ENCODE measurements at regions not wholly inside any gene's neighbourhood (a gene's known extent, or its start where the extent isn't known, plus 50 kb on each side); places are given as distances from the start of the nearest gene placed in this dataset.
"Not testable (repeated sequence)": the region's sequence is repeated elsewhere in the genome, so short reads cannot be mapped to it uniquely, and the experiment has no call there.

- H3K27ac Mint-ChIP-seq; H3K4me3 Mint-ChIP-seq; H3K9me3 Mint-ChIP-seq; H3K27me3 Mint-ChIP-seq (ENCODE audit: low read depth); H3K36me3 Mint-ChIP-seq (ENCODE audit: low read depth); H3K4me1 Mint-ChIP-seq (ENCODE audit: low read depth); DNase-seq (ENCODE audit: low spot score): not testable (repeated sequence)
Observed at GRCh38 chr16:73398604-73399003, 350.7 kb upstream of the ZFHX3 start.

- Mint-ChIP-seq H3K9me3 (no peaks in the 10 kb centered on the region), H3K27me3 (ENCODE audit: low read depth) (no peaks in the 10 kb centered on the region), H3K36me3 (ENCODE audit: low read depth) (no peaks in the 10 kb centered on the region), H3K27ac (no peak overlapping the region), H3K4me3 (no peak overlapping the region), H3K4me1 (ENCODE audit: low read depth) (no peaks in the 10 kb centered on the region)
- DNase-seq (ENCODE audit: low spot score), result no peak
Observed at GRCh38 chr16:73396556-73396955, 348.6 kb upstream of the ZFHX3 start.

GRCh38 chr16:73390936-73391335 lies 343.0 kb upstream of the ZFHX3 start:
- no peaks in the 10 kb centered on the region for H3K9me3 Mint-ChIP-seq
- no peaks in the 10 kb centered on the region for H3K27me3 Mint-ChIP-seq (ENCODE audit: low read depth)
- H3K4me1 Mint-ChIP-seq (ENCODE audit: low read depth), result no peaks in the 10 kb centered on the region
- DNase-seq (ENCODE audit: low spot score), result no peak
- no peak overlapping the region for H3K27ac Mint-ChIP-seq
- H3K36me3 Mint-ChIP-seq (ENCODE audit: low read depth), result no peaks in the 10 kb centered on the region
- no peak overlapping the region for H3K4me3 Mint-ChIP-seq

DNA sequence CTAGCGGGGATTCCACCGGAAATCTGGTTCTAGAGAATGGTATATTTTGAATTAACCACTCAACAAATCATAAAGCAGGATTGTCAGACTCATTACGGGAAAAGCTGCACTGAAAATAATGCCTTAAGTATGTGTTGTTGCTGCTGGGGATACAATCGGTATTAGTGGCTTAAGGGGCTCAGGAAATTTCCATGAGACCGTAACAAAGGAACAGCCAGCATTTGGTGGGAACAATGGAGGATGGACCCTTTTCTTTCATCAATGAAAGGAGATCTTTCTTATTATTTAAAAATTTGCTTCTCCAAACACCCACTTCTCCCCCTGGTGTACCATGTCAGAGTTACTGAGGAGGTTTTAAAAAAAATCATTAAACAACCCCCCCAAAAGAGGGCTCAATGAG lies 342.6 kb upstream of the ZFHX3 start:
- Mint-ChIP-seq H3K4me3 (no peak overlapping the region), H3K4me1 (ENCODE audit: low read depth) (no peaks in the 10 kb centered on the region), H3K27ac (no peak overlapping the region), H3K9me3 (no peaks in the 10 kb centered on the region), H3K36me3 (ENCODE audit: low read depth) (no peaks in the 10 kb centered on the region), H3K27me3 (ENCODE audit: low read depth) (no peaks in the 10 kb centered on the region)
- DNase-seq (ENCODE audit: low spot score), result no peak

DNA sequence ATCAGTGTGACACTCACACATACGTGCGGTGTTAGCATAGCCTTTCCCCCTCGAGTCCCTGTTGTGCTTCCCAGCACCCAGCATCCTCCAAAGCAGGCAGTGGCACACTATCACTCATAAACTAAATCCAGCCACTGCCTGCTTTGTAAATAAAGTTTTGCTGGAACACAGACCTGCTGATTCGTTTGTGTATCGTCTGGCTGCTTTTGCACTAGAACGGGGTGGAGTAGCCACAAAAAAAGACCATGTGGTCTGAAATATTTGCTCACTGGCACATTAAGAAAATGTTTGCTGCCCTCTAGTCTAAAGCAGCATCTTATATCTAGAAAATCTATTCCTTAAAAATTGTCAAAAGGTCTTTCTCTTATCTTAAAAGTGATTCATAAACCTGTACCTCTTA lies 341.2 kb upstream of the ZFHX3 start:
- Mint-ChIP-seq H3K9me3 (no peaks in the 10 kb centered on the region), H3K4me1 (ENCODE audit: low read depth) (no peaks in the 10 kb centered on the region), H3K27me3 (ENCODE audit: low read depth) (no peaks in the 10 kb centered on the region), H3K4me3 (no peak overlapping the region), H3K36me3 (ENCODE audit: low read depth) (no peaks in the 10 kb centered on the region), H3K27ac (no peak overlapping the region)
- DNase-seq (ENCODE audit: low spot score), result no peak

DNA sequence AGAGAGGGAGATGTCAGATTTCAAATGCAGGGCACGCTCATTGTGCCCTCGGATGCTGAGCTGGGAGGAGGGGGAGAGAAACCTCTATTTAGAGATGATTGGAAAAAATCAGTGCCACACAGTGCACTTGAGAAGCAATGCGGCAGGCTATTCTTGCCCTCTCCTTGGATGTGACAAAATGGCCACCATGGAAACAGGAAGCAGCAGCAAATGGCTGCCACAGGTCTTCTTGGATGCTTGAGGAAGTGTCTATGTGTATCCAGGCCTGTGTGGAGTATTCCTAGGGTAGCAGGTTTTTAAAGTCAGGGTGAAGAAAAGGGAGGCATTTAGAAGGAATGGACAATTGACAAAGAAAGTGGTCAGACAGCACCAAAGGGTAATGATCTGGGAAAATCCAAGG lies 340.1 kb upstream of the ZFHX3 start:
- no peak overlapping the region for H3K27ac Mint-ChIP-seq
- no peaks in the 10 kb centered on the region for H3K4me1 Mint-ChIP-seq (ENCODE audit: low read depth)
- H3K27me3 Mint-ChIP-seq (ENCODE audit: low read depth), result no peaks in the 10 kb centered on the region
- no peak for DNase-seq (ENCODE audit: low spot score)
- no peaks in the 10 kb centered on the region for H3K36me3 Mint-ChIP-seq (ENCODE audit: low read depth)
- H3K4me3 Mint-ChIP-seq, result no peak overlapping the region
- no peaks in the 10 kb centered on the region for H3K9me3 Mint-ChIP-seq

DNA sequence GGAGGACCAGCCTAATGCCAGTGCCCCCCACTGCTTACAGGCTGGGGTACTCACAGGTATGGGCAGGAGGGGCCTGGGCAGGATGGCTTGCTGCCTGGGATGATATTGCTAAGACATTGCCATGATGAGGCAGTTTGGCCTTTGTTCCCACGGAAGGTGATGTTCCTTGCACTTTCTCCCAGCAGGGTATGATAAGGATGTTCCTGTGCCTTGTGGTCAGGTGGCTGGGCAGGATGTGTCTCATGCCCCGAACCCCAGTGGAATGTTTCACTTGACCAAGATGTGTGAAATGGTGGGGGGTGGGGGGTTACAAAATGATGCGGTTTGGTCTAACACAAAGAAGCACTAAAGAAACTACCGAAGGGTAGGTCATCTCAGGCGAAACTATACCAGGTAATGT lies 337.8 kb upstream of the ZFHX3 start:
- H3K9me3 Mint-ChIP-seq, result no peaks in the 10 kb centered on the region
- no peak overlapping the region for H3K27ac Mint-ChIP-seq
- H3K4me1 Mint-ChIP-seq (ENCODE audit: low read depth), result no peaks in the 10 kb centered on the region
- DNase-seq (ENCODE audit: low spot score), result no peak
- H3K27me3 Mint-ChIP-seq (ENCODE audit: low read depth), result no peaks in the 10 kb centered on the region
- no peaks in the 10 kb centered on the region for H3K36me3 Mint-ChIP-seq (ENCODE audit: low read depth)
- no peak overlapping the region for H3K4me3 Mint-ChIP-seq

GRCh38 chr16:73384506-73385089 lies 336.7 kb upstream of the ZFHX3 start:
- Mint-ChIP-seq H3K4me3 (no peak overlapping the region), H3K4me1 (ENCODE audit: low read depth) (no peaks in the 10 kb centered on the region), H3K36me3 (ENCODE audit: low read depth) (no peaks in the 10 kb centered on the region), H3K27ac (no peak overlapping the region), H3K9me3 (no peaks in the 10 kb centered on the region), H3K27me3 (ENCODE audit: low read depth) (no peaks in the 10 kb centered on the region)
- DNase-seq (ENCODE audit: low spot score), result no peak

GRCh38 chr16:73383988-73384365 lies 336.0 kb upstream of the ZFHX3 start:
- Mint-ChIP-seq H3K9me3 (no peaks in the 10 kb centered on the region), H3K4me1 (ENCODE audit: low read depth) (no peaks in the 10 kb centered on the region), H3K4me3 (no peak overlapping the region), H3K27me3 (ENCODE audit: low read depth) (no peaks in the 10 kb centered on the region), H3K36me3 (ENCODE audit: low read depth) (no peaks in the 10 kb centered on the region), H3K27ac (no peak overlapping the region)
- no peak for DNase-seq (ENCODE audit: low spot score)

- Mint-ChIP-seq H3K4me3 (no peak overlapping the region), H3K9me3 (no peaks in the 10 kb centered on the region)
- no peak for DNase-seq (ENCODE audit: low spot score)
Observed at GRCh38 chr16:73383195-73383987, 335.5 kb upstream of the ZFHX3 start.

DNA sequence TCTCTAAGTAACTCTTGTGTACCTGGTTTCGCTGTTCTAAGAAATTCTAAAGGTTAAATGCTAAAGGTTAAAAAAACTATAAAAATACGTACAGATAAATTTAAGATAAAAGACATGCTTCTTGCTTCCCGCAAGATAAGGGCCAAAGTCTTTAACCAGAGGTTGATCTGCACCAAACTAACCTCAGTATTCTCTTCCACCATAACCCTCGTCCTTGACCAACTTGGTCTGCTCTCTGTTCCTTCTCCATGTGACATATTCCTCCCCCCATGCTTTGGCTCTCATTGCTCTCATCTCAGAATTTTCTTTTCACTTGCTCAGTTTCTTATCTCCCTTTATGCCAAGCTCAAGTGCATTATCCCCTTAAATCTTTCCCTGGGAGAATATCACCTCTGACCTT lies 330.5 kb upstream of the ZFHX3 start:
- no peak overlapping the region for H3K27ac Mint-ChIP-seq
- DNase-seq (ENCODE audit: low spot score), result no peak
- H3K4me1 Mint-ChIP-seq (ENCODE audit: low read depth), result no peaks in the 10 kb centered on the region
- H3K36me3 Mint-ChIP-seq (ENCODE audit: low read depth), result no peaks in the 10 kb centered on the region
- H3K4me3 Mint-ChIP-seq, result no peak overlapping the region
- no peaks in the 10 kb centered on the region for H3K9me3 Mint-ChIP-seq
- H3K27me3 Mint-ChIP-seq (ENCODE audit: low read depth), result no peaks in the 10 kb centered on the region

More at GRCh38 chr16:73383195-73383987, 335.5 kb upstream of the ZFHX3 start:
- Mint-ChIP-seq H3K4me1 (ENCODE audit: low read depth) (no peaks in the 10 kb centered on the region), H3K36me3 (ENCODE audit: low read depth) (no peaks in the 10 kb centered on the region), H3K27ac (no peak overlapping the region), H3K27me3 (ENCODE audit: low read depth) (no peaks in the 10 kb centered on the region)

- H3K4me1 Mint-ChIP-seq (ENCODE audit: low read depth), result no peaks in the 10 kb centered on the region
- H3K27me3 Mint-ChIP-seq (ENCODE audit: low read depth), result no peaks in the 10 kb centered on the region
- H3K4me3 Mint-ChIP-seq, result no peak overlapping the region
- peaks cover 3% of the 10 kb centered on the region for H3K9me3 Mint-ChIP-seq
- DNase-seq (ENCODE audit: low spot score), result no peak
- H3K36me3 Mint-ChIP-seq (ENCODE audit: low read depth), result no peaks in the 10 kb centered on the region
- H3K27ac Mint-ChIP-seq, result no peak overlapping the region
Observed at GRCh38 chr16:73371584-73372319, 323.8 kb upstream of the ZFHX3 start.

- H3K9me3 Mint-ChIP-seq, result peaks cover 4% of the 10 kb centered on the region
- H3K4me1 Mint-ChIP-seq (ENCODE audit: low read depth), result no peaks in the 10 kb centered on the region
- H3K27me3 Mint-ChIP-seq (ENCODE audit: low read depth), result no peaks in the 10 kb centered on the region
- H3K36me3 Mint-ChIP-seq (ENCODE audit: low read depth), result no peaks in the 10 kb centered on the region
- no peak overlapping the region for H3K4me3 Mint-ChIP-seq
- no peak for DNase-seq (ENCODE audit: low spot score)
- no peak overlapping the region for H3K27ac Mint-ChIP-seq
Observed at GRCh38 chr16:73369851-73370250, 321.9 kb upstream of the ZFHX3 start.

GRCh38 chr16:73368715-73369114 lies 320.8 kb upstream of the ZFHX3 start:
- no peak overlapping the region for H3K4me3 Mint-ChIP-seq
- no peaks in the 10 kb centered on the region for H3K36me3 Mint-ChIP-seq (ENCODE audit: low read depth)
- no peaks in the 10 kb centered on the region for H3K4me1 Mint-ChIP-seq (ENCODE audit: low read depth)
- H3K27me3 Mint-ChIP-seq (ENCODE audit: low read depth), result no peaks in the 10 kb centered on the region
- no peak overlapping the region for H3K27ac Mint-ChIP-seq
- no peak for DNase-seq (ENCODE audit: low spot score)
- H3K9me3 Mint-ChIP-seq, result peaks cover 4% of the 10 kb centered on the region
